Astrocyte (in vitro differentiated cells and primary cell): ENCODE measurements at regions not wholly inside any gene's neighbourhood (a gene's known extent, or its start where the extent isn't known, plus 50 kb on each side); places are given as distances from the start of the nearest gene placed in this dataset.

Experiments used
- EZH2 ChIP-seq: IDR thresholded peaks from 2 replicates; pipeline ENCODE4 v1.6.1; 2012; ENCODE audit warnings: mild to moderate bottlenecking, low read length, inconsistent platforms; ENCODE audit not compliant: insufficient read depth
- TF ChIP-seq, protein P1 (sequence below): IDR thresholded peaks from 2 replicates; pipeline ENCODE4 v1.5.1; 2011; ENCODE audit warnings: low read depth, mild to moderate bottlenecking, inconsistent platforms, low read length, moderate library complexity; ENCODE audit not compliant: insufficient read depth

DNA sequence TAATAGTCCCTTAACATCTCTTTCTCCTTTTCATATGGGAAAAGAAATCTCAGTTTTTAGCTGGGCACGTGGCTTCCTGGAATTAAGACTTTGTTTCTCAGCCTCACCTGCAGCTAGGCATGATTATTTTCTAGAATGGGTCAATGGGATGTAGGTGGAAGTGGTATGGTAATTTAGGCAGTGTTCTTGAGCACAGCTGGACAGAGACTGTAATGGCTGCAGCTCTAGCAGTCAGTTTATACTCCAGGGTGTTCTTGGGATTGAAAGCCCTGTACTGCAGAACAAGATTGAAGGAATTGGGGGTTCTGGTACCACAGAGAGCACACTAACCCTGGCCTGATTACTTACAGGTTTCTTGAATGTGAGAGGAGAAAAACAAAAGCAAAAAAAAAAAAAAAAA lies 455.9 kb upstream of the ZNF608 start:
- TF ChIP-seq, protein P1, sequence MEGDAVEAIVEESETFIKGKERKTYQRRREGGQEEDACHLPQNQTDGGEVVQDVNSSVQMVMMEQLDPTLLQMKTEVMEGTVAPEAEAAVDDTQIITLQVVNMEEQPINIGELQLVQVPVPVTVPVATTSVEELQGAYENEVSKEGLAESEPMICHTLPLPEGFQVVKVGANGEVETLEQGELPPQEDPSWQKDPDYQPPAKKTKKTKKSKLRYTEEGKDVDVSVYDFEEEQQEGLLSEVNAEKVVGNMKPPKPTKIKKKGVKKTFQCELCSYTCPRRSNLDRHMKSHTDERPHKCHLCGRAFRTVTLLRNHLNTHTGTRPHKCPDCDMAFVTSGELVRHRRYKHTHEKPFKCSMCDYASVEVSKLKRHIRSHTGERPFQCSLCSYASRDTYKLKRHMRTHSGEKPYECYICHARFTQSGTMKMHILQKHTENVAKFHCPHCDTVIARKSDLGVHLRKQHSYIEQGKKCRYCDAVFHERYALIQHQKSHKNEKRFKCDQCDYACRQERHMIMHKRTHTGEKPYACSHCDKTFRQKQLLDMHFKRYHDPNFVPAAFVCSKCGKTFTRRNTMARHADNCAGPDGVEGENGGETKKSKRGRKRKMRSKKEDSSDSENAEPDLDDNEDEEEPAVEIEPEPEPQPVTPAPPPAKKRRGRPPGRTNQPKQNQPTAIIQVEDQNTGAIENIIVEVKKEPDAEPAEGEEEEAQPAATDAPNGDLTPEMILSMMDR = no peak
- TF ChIP-seq EZH2 = no peak
